IMR-90 (cell line): ENCODE measurements at regions not wholly inside any gene's neighbourhood (a gene's known extent, or its start where the extent isn't known, plus 50 kb on each side); places are given as distances from the start of the nearest gene placed in this dataset.

Source experiments
- ATAC-seq: fragments of 200-7000 bp; cut with Tn5 transposase; 2 replicates; pipeline ENCODE4 v1.9.1; 2020; ENCODE audit warnings: low read depth, mild to moderate bottlenecking, moderate library complexity
- BruUV-seq: library from RNA; stranded (reverse); fragments of 400-500 nt; replicated peaks from 2 replicates; lab custom pipeline; 2021; lab: Mats Ljungman, UMichigan
- CTCF ChIA-PET: fragments of 300-600 bp; formaldehyde crosslinking; extraction: SDS; loops from one replicate; lab custom pipeline; 2021; ENCODE audit warnings: antibody characterized with exemption; lab: Yijun Ruan, JAX
- POLR2A ChIA-PET: fragments of 300-600 bp; sonication (Branson Sonifier 250); formaldehyde crosslinking; loops from one replicate; lab custom pipeline; 2022; ENCODE audit warnings: antibody characterized with exemption; ENCODE audit not compliant: unreplicated experiment; lab: Charles Lee
- DNase-seq: peaks from one replicate; pipeline ENCODE4 v3.0.0; 2013
- H2AFZ ChIP-seq: replicated peaks from 2 replicates; pipeline ENCODE3; 2013; ENCODE audit warnings: low read length, mild to moderate bottlenecking; ENCODE audit not compliant: poor library complexity
- H2AK5ac ChIP-seq: 2 replicates; pipeline ENCODE4 v1.6.1; 2013; ENCODE audit warnings: low read depth, low read length, inconsistent platforms
- H2AK9ac ChIP-seq: replicated peaks from 2 replicates; pipeline ENCODE3; 2013; ENCODE audit warnings: mild to moderate bottlenecking, low read depth, low read length, moderate library complexity; ENCODE audit not compliant: poor library complexity
- H2BK120ac ChIP-seq: 2 replicates; pipeline ENCODE4 v1.6.1; 2013; ENCODE audit warnings: low read depth, low read length, inconsistent platforms
- H2BK15ac ChIP-seq: 3 replicates; pipeline ENCODE4 v1.6.1; 2013; ENCODE audit warnings: low read depth, low read length, inconsistent platforms
- H2BK20ac ChIP-seq: 2 replicates; pipeline ENCODE4 v1.6.1; 2013; ENCODE audit warnings: low read depth, mild to moderate bottlenecking, inconsistent platforms, low read length, moderate library complexity
- H2BK5ac ChIP-seq: 2 replicates; pipeline ENCODE4 v1.6.1; 2013; ENCODE audit warnings: mild to moderate bottlenecking, low read depth, low read length, inconsistent platforms; ENCODE audit not compliant: poor library complexity, severe bottlenecking
- H3K14ac ChIP-seq: replicated peaks from 2 replicates; pipeline ENCODE4 v1.6.1; 2013; ENCODE audit warnings: low read depth, low read length, inconsistent platforms
- H3K18ac ChIP-seq: 2 replicates; pipeline ENCODE4 v1.6.1; 2013; ENCODE audit warnings: low read depth, low read length, control low read depth
- H3K23ac ChIP-seq: 2 replicates; pipeline ENCODE4 v1.6.1; 2013; ENCODE audit warnings: low read depth, low read length, inconsistent platforms
- H3K27ac ChIP-seq: 2 replicates; pipeline ENCODE4 v1.5.1; 2013; ENCODE audit warnings: mild to moderate bottlenecking, control low read depth, low read length; ENCODE audit not compliant: insufficient read depth
- H3K27me3 ChIP-seq: 2 replicates; pipeline ENCODE4 v1.6.1; 2013; ENCODE audit warnings: low read length; ENCODE audit not compliant: control insufficient read depth, insufficient read depth
- H3K36me3 ChIP-seq: 2 replicates; pipeline ENCODE4 v1.6.1; 2013; ENCODE audit warnings: low read length, mixed read lengths; ENCODE audit not compliant: control insufficient read depth, insufficient read depth
- H3K4ac ChIP-seq: 2 replicates; pipeline ENCODE4 v1.6.1; 2013; ENCODE audit warnings: low read depth, low read length, inconsistent platforms
- H3K4me1 ChIP-seq: 2 replicates; pipeline ENCODE4 v1.6.1; 2013; ENCODE audit warnings: low read length, mixed read lengths; ENCODE audit not compliant: control insufficient read depth, insufficient read depth
- H3K4me2 ChIP-seq: 2 replicates; pipeline ENCODE4 v1.6.1; 2013; ENCODE audit warnings: low read depth, mild to moderate bottlenecking, control low read depth, low read length, moderate library complexity
- H3K4me3 ChIP-seq: 2 replicates; pipeline ENCODE4 v1.5.1; 2013; ENCODE audit warnings: low read depth, mild to moderate bottlenecking, control low read depth, low read length, moderate library complexity; ENCODE audit not compliant: insufficient read depth
- H3K56ac ChIP-seq: 2 replicates; pipeline ENCODE4 v1.6.1; 2013; ENCODE audit warnings: low read length, inconsistent platforms; ENCODE audit not compliant: insufficient read depth; ENCODE audit errors: extremely low read depth
- H3K79me1 ChIP-seq, 2 experiments: 2 replicates each; pipeline ENCODE4 v1.6.1; 2013; ENCODE audit warnings: low read length in 2 of 2, inconsistent platforms in 1 of 2, low read depth in 1 of 2
- H3K9ac ChIP-seq: 2 replicates; pipeline ENCODE4 v1.6.1; 2013; ENCODE audit warnings: low read depth, low read length, control low read depth
- H3K9me1 ChIP-seq: 2 replicates; pipeline ENCODE4 v1.6.1; 2013; ENCODE audit warnings: low read length, inconsistent platforms; ENCODE audit not compliant: insufficient read depth
- H3K9me3 ChIP-seq: 2 replicates; pipeline ENCODE4 v1.6.1; 2013; ENCODE audit warnings: low read length; ENCODE audit not compliant: control insufficient read depth, insufficient read depth
- H4K20me1 ChIP-seq: 2 replicates; pipeline ENCODE4 v1.6.1; 2013; ENCODE audit warnings: low read length, inconsistent platforms; ENCODE audit not compliant: insufficient read depth
- H4K5ac ChIP-seq: 2 replicates; pipeline ENCODE4 v1.6.1; 2013; ENCODE audit warnings: mild to moderate bottlenecking, low read depth, low read length, control low read depth
- H4K8ac ChIP-seq, 2 experiments: 2 replicates each; pipeline ENCODE4 v1.6.1; 2013; ENCODE audit warnings: low read depth in 2 of 2, low read length in 2 of 2, control low read depth in 1 of 2, inconsistent platforms in 1 of 2
- H4K91ac ChIP-seq: 2 replicates; pipeline ENCODE4 v1.6.1; 2013; ENCODE audit warnings: low read depth, low read length, inconsistent platforms; ENCODE audit not compliant: insufficient read depth
- BHLHE40 ChIP-seq: fragments of 150-350 bp; IDR thresholded peaks from 2 replicates; pipeline ENCODE4 v1.6.1; 2016; ENCODE audit warnings: mild to moderate bottlenecking, low read depth, low read length
- CHD1 ChIP-seq: IDR thresholded peaks from 2 replicates; pipeline ENCODE4 v1.6.1; 2012; ENCODE audit warnings: low read depth, low read length, improper control_type of control experiment
- RFX5 ChIP-seq: IDR thresholded peaks from 2 replicates; pipeline ENCODE4 v1.8.0; 2012; ENCODE audit warnings: low read depth, mild to moderate bottlenecking, low read length, moderate library complexity
- WGBS, 2 experiments: methylation state at CpG; one replicate each; pipeline versions ENCODE4 v1.1.5 to v1.1.7; 2013; ENCODE audit warnings: missing lambda C conversion rate in 2 of 2; ENCODE audit not compliant: insufficient read length in 1 of 2; ENCODE audit errors: extremely low coverage in 2 of 2; 5-methylcytosine and 5-hydroxymethylcytosine counted together
- dilution Hi-C: fragments of 300-500 bp; cut with HindIII; formaldehyde crosslinking; loops from one replicate; pipeline ENCODE4 v1.14.3; 2018; ENCODE audit warnings: low sequenced_read_pairs; ENCODE audit not compliant: unreplicated experiment
- in situ Hi-C: fragments of 300-500 bp; cut with MboI; formaldehyde crosslinking; loops from 3 replicates; pipeline ENCODE4 v1.14.3; 2019; ENCODE audit warnings: low sequenced_read_pairs, inconsistent platforms, mixed read lengths
- intact Hi-C: fragments of 100-400 bp; cut with micrococcal nuclease; formaldehyde crosslinking; loops from 2 replicates; pipeline ENCODE4 v1.10.0; 2022

DNA sequence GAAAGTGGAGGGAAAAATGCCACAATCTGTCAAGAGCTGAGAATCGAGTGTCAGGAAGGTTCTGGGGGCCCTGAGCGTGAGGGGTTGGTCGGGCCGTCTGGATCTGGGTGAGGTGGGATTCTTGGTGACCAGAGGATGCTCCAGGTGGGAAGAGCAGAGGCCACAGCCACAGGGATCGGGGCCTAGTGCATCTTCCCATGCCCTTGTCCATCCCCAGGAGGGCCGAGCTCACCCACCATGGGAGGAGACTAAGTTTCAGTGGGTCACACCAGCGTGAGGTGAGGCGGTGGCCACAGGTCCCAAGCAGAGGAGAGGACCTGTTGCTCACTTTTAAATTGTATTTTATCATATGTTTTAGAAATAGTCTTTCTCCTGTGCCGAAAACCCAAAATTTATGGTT, 70.0 kb downstream of the TMEM18 start:
- Histone ChIP-seq H3K36me3 (no peaks in the 10 kb centered on the region), H3K4ac (no peak overlapping the region), H3K9me3 (peaks cover 37% of the 10 kb centered on the region), H4K91ac (no peak overlapping the region), H3K4me2 (no peak overlapping the region), H3K14ac (no peak overlapping the region), H3K56ac (no peak overlapping the region), H3K27me3 (no peaks in the 10 kb centered on the region), H3K79me1 (no peaks in the 10 kb centered on the region), H3K23ac (no peak overlapping the region), H2AK5ac (no peak overlapping the region), H2BK20ac (no peak overlapping the region), H2BK5ac (no peak overlapping the region), H3K9me1 (no peaks in the 10 kb centered on the region), H2BK120ac (no peak overlapping the region), H4K20me1 (no peaks in the 10 kb centered on the region), H3K27ac (no peak overlapping the region), H3K4me3 (no peak overlapping the region), H4K5ac (no peak overlapping the region), H3K18ac (no peak overlapping the region), H2AFZ (no peak overlapping the region), H3K4me1 (no peaks in the 10 kb centered on the region), H2BK15ac (no peak overlapping the region), H4K8ac (no peak overlapping the region), H3K9ac (no peak overlapping the region), H2AK9ac (no peak overlapping the region)
- dilution Hi-C loops, result no loop called here
- WGBS, 2 experiments, result no CpG with 5 or more reads among the region's 9 CpGs
- ChIA-PET POLR2A (no interaction called here), CTCF (no interaction called here)
- ATAC-seq, result no peak
- in situ Hi-C loops, result no loop called here
- intact Hi-C loops, result no loop called here
- no peak for TF ChIP-seq BHLHE40
- no peak for TF ChIP-seq RFX5
- TF ChIP-seq CHD1, result no peak
- no peak for DNase-seq
- no TSS peak for BruUV-seq
